ENCODE measurements at regions not wholly inside any gene's neighbourhood (a gene's known extent, or its start where the extent isn't known, plus 50 kb on each side); places are given as distances from the start of the nearest gene placed in this dataset.

DNA sequence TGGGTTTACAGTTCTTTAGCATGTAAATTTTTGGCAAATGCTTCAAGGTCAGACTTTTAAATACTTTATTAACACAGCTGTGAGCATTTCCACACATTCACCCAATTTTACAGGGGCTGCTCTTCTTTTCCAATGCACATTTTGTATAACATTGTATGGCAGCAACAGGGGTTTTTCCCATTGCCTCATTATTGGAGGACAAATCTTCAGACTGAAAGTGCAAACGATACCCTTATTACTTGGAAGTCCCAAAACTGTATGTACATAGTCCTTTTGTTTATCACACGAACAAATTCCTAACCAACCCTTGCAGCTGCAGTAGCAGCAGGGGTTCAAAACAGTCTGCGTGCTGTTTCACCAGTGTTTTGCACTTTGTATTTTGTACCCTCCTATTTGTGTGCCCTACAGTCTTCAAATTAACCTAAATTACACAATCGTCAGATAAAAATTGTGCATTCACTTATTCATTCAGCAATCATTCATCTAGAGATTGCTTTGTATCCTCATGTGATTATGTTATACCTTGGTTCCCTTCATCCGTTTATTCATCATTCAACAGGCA, 330.7 kb upstream of the RASGEF1B start:
- FAIRE-seq: no peak
- TF ChIP-seq ZNF24 (IDR thresholded peaks at IDR 0.05) (no peak), PML (IDR thresholded peaks at IDR 0.05; ENCODE audit: low read length) (no peak), CREB1 (IDR thresholded peaks at IDR 0.05; ENCODE audit: low read depth) (no peak), LARP7 (IDR thresholded peaks at IDR 0.05) (no peak), NR2C2 (IDR thresholded peaks at IDR 0.05; ENCODE audit: borderline replicate concordance, control insufficient read depth, insufficient read length, low read depth) (no peak), EP300 (IDR thresholded peaks at IDR 0.05; ENCODE audit: borderline replicate concordance in 1 of 2, control insufficient read depth in 1 of 2, low read depth in 2 of 2, low read length in 2 of 2) (no peak), FOXM1 (IDR thresholded peaks at IDR 0.05; ENCODE audit: low read depth, low read length) (no peak), KLF5 (IDR thresholded peaks at IDR 0.05; ENCODE audit: partially characterized antibody) (no peak), YBX1 (IDR thresholded peaks at IDR 0.05) (no peak), HCFC1 (IDR thresholded peaks at IDR 0.05; ENCODE audit: low read length) (no peak), ZBED1 (IDR thresholded peaks at IDR 0.05; ENCODE audit: borderline replicate concordance) (no peak), NFYA (IDR thresholded peaks at IDR 0.05; ENCODE audit: borderline replicate concordance, low read depth, low read length) (no peak), SMARCA5 (IDR thresholded peaks at IDR 0.05) (no peak)
- TF ChIP-seq, protein P1, sequence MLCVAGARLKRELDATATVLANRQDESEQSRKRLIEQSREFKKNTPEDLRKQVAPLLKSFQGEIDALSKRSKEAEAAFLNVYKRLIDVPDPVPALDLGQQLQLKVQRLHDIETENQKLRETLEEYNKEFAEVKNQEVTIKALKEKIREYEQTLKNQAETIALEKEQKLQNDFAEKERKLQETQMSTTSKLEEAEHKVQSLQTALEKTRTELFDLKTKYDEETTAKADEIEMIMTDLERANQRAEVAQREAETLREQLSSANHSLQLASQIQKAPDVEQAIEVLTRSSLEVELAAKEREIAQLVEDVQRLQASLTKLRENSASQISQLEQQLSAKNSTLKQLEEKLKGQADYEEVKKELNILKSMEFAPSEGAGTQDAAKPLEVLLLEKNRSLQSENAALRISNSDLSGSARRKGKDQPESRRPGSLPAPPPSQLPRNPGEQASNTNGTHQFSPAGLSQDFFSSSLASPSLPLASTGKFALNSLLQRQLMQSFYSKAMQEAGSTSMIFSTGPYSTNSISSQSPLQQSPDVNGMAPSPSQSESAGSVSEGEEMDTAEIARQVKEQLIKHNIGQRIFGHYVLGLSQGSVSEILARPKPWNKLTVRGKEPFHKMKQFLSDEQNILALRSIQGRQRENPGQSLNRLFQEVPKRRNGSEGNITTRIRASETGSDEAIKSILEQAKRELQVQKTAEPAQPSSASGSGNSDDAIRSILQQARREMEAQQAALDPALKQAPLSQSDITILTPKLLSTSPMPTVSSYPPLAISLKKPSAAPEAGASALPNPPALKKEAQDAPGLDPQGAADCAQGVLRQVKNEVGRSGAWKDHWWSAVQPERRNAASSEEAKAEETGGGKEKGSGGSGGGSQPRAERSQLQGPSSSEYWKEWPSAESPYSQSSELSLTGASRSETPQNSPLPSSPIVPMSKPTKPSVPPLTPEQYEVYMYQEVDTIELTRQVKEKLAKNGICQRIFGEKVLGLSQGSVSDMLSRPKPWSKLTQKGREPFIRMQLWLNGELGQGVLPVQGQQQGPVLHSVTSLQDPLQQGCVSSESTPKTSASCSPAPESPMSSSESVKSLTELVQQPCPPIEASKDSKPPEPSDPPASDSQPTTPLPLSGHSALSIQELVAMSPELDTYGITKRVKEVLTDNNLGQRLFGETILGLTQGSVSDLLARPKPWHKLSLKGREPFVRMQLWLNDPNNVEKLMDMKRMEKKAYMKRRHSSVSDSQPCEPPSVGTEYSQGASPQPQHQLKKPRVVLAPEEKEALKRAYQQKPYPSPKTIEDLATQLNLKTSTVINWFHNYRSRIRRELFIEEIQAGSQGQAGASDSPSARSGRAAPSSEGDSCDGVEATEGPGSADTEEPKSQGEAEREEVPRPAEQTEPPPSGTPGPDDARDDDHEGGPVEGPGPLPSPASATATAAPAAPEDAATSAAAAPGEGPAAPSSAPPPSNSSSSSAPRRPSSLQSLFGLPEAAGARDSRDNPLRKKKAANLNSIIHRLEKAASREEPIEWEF (IDR thresholded peaks at IDR 0.05; ENCODE audit: insufficient replicate concordance, low read depth, low read length): no peak
- TF ChIP-seq, protein P2, sequence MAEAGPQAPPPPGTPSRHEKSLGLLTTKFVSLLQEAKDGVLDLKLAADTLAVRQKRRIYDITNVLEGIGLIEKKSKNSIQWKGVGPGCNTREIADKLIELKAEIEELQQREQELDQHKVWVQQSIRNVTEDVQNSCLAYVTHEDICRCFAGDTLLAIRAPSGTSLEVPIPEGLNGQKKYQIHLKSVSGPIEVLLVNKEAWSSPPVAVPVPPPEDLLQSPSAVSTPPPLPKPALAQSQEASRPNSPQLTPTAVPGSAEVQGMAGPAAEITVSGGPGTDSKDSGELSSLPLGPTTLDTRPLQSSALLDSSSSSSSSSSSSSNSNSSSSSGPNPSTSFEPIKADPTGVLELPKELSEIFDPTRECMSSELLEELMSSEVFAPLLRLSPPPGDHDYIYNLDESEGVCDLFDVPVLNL (IDR thresholded peaks at IDR 0.05; ENCODE audit: low read depth, low read length): no peak
- TF ChIP-seq, protein P3, sequence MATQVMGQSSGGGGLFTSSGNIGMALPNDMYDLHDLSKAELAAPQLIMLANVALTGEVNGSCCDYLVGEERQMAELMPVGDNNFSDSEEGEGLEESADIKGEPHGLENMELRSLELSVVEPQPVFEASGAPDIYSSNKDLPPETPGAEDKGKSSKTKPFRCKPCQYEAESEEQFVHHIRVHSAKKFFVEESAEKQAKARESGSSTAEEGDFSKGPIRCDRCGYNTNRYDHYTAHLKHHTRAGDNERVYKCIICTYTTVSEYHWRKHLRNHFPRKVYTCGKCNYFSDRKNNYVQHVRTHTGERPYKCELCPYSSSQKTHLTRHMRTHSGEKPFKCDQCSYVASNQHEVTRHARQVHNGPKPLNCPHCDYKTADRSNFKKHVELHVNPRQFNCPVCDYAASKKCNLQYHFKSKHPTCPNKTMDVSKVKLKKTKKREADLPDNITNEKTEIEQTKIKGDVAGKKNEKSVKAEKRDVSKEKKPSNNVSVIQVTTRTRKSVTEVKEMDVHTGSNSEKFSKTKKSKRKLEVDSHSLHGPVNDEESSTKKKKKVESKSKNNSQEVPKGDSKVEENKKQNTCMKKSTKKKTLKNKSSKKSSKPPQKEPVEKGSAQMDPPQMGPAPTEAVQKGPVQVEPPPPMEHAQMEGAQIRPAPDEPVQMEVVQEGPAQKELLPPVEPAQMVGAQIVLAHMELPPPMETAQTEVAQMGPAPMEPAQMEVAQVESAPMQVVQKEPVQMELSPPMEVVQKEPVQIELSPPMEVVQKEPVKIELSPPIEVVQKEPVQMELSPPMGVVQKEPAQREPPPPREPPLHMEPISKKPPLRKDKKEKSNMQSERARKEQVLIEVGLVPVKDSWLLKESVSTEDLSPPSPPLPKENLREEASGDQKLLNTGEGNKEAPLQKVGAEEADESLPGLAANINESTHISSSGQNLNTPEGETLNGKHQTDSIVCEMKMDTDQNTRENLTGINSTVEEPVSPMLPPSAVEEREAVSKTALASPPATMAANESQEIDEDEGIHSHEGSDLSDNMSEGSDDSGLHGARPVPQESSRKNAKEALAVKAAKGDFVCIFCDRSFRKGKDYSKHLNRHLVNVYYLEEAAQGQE (IDR thresholded peaks at IDR 0.05; ENCODE audit: low read depth, low read length): no peak
- Histone ChIP-seq H3K27me3 (replicated peaks in 1 of 2; ENCODE audit: control insufficient read depth in 2 of 2, insufficient read depth in 2 of 2, low read length in 1 of 2) (0 out of 4 replicates have a peak, but pooled peaks cover 0 to 1% of the 10 kb centered on the region in 2 experiments), H3K4me1 (ENCODE audit: control insufficient read depth, insufficient read depth, low read length) (no peaks in the 10 kb centered on the region), H3K36me3 (ENCODE audit: control insufficient read depth in 2 of 2, insufficient read depth in 2 of 2, low read length in 1 of 2) (no peaks in the 10 kb centered on the region), H3K9ac (ENCODE audit: control insufficient read depth, insufficient read depth, low read length) (no peak overlapping the region), H3K79me2 (ENCODE audit: control insufficient read depth, insufficient read depth, low read length) (no peaks in the 10 kb centered on the region), H3K27ac (ENCODE audit: control insufficient read depth, insufficient read depth) (no peak overlapping the region), H2AFZ (ENCODE audit: control insufficient read depth, low read depth, low read length) (no peak overlapping the region), H3K4me3 (no peak overlapping the region), H3K4me2 (ENCODE audit: control insufficient read depth, insufficient read depth) (no peak overlapping the region), H3K9me3 (replicated peaks; ENCODE audit: control insufficient read depth, insufficient read depth, low read length) (no peaks in the 10 kb centered on the region), H4K20me1 (ENCODE audit: control insufficient read depth, insufficient read depth) (no peaks in the 10 kb centered on the region)
- DNase-seq (ENCODE audit: low read depth, low spot score): no peak
- ChIA-PET CTCF (no interaction called here), RAD21 (ENCODE audit: unreplicated experiment) (no interaction called here), POLR2A (interaction anchor here (0.7 kb wide), 1 partner anchor 359 kb away, joined by 3 read pairs; no protein-coding TSS in a partner anchor), SMC1A (ENCODE audit: uncharacterized antibody, unreplicated experiment) (interaction anchor here (0.6 kb wide), 1 partner anchor 9 kb away, joined by 4 read pairs; no protein-coding TSS in a partner anchor)
- ATAC-seq: no peak; the same call in 2 of the 3 replicates
- 13% methylated on average over 5 of the region's 5 CpGs for WGBS (ENCODE audit: insufficient coverage, insufficient replicate concordance, low lambda C conversion rate, missing lambda C conversion rate)
- no TSS peak for BruUV-seq (replicated peaks)
- intact Hi-C loops (cut with micrococcal nuclease; ENCODE audit: unreplicated experiment) (no loop called here), in situ Hi-C loops (cut with MboI) (no loop called here)

Measured in GM12878 (cell line).